ENCODE measurements at regions not wholly inside any gene's neighbourhood (a gene's known extent, or its start where the extent isn't known, plus 50 kb on each side); places are given as distances from the start of the nearest gene placed in this dataset.

GRCh38 chrX:3204606-3205005, 141.8 kb downstream of the MXRA5 start:
- Histone ChIP-seq H3K9me3 (ENCODE audit: control insufficient read depth in 4 of 4, low read length in 3 of 4) (peaks cover 0 to 2% (median 0%) of the 10 kb centered on the region in 4 donors), H3K27ac (ENCODE audit: low read depth in 1 of 2, low read length in 2 of 2) (no peak overlapping the region), H3K4me1 (ENCODE audit: control insufficient read depth in 4 of 4, insufficient read depth in 4 of 4, low read length in 3 of 4) (no peaks in the 10 kb centered on the region), H3K9ac (ENCODE audit: low read depth in 1 of 2, low read length in 2 of 2) (no peak overlapping the region), H3K27me3 (ENCODE audit: control insufficient read depth in 4 of 4, insufficient read depth in 4 of 4, low read length in 3 of 4) (no peaks in the 10 kb centered on the region), H3K4me3 (ENCODE audit: low read depth in 1 of 3, low read length in 3 of 3) (no peak overlapping the region), H3K36me3 (ENCODE audit: control insufficient read depth in 4 of 4, insufficient read depth in 3 of 4, low read depth in 1 of 4, low read length in 3 of 4) (no peaks in the 10 kb centered on the region)
- WGBS = 35% methylated on average over 5 of the region's 5 CpGs
- TF ChIP-seq RXRA (IDR thresholded peaks at IDR 0.05) (no peak), REST (IDR thresholded peaks at IDR 0.05) (no peak), EGR1 (IDR thresholded peaks at IDR 0.05; ENCODE audit: low read depth in 2 of 2) (no peak), GABPA (IDR thresholded peaks at IDR 0.05 in 1 of 2, conservative IDR thresholded peaks at IDR 0.05 in 1 of 2) (no peak), SP1 (IDR thresholded peaks at IDR 0.05) (no peak), FOXA2 (IDR thresholded peaks at IDR 0.05) (no peak), ZBTB33 (IDR thresholded peaks at IDR 0.05) (no peak), RAD21 (IDR thresholded peaks at IDR 0.05) (no peak), ATF3 (IDR thresholded peaks at IDR 0.05) (no peak), CTCF (IDR thresholded peaks at IDR 0.05; ENCODE audit: low read depth, low read length, missing input control) (no peak), HNF4G (IDR thresholded peaks at IDR 0.05) (no peak), YY1 (IDR thresholded peaks at IDR 0.05) (no peak), FOXA1 (IDR thresholded peaks at IDR 0.05) (no peak), MAX (IDR thresholded peaks at IDR 0.05) (no peak), HNF4A (conservative IDR thresholded peaks at IDR 0.05) (no peak)
- DNase-seq (ENCODE audit: low spot score) = no peak

- DNase-seq (ENCODE audit: low spot score) = no peak
- no peak overlapping the region for H3K9ac ChIP-seq (ENCODE audit: low read depth in 1 of 2, low read length in 2 of 2)
- peaks cover 0 to 11% (median 2%) of the 10 kb centered on the region in 4 donors for H3K9me3 ChIP-seq (ENCODE audit: control insufficient read depth in 4 of 4, low read length in 3 of 4)
- H3K4me1 ChIP-seq (ENCODE audit: control insufficient read depth in 4 of 4, insufficient read depth in 4 of 4, low read length in 3 of 4) = no peaks in the 10 kb centered on the region
- H3K36me3 ChIP-seq (ENCODE audit: control insufficient read depth in 4 of 4, insufficient read depth in 3 of 4, low read depth in 1 of 4, low read length in 3 of 4) = no peaks in the 10 kb centered on the region
- H3K4me3 ChIP-seq (ENCODE audit: low read depth in 1 of 3, low read length in 3 of 3) = no peak overlapping the region
- no peak overlapping the region for H3K27ac ChIP-seq (ENCODE audit: low read depth in 1 of 2, low read length in 2 of 2)
- H3K27me3 ChIP-seq (ENCODE audit: control insufficient read depth in 4 of 4, insufficient read depth in 4 of 4, low read length in 3 of 4) = peaks cover 0 to 2% (median 0%) of the 10 kb centered on the region in 4 donors
- WGBS = 23% methylated on average over 1 of the region's 1 CpG
- TF ChIP-seq YY1 (IDR thresholded peaks at IDR 0.05) (no peak), CTCF (IDR thresholded peaks at IDR 0.05; ENCODE audit: low read depth, low read length, missing input control) (no peak), ZBTB33 (IDR thresholded peaks at IDR 0.05) (no peak), HNF4A (conservative IDR thresholded peaks at IDR 0.05) (no peak), REST (IDR thresholded peaks at IDR 0.05) (no peak), FOXA2 (IDR thresholded peaks at IDR 0.05) (no peak), TAF1 (conservative IDR thresholded peaks at IDR 0.05) (no peak)
Measured at GRCh38 chrX:3195845-3196244, 150.6 kb downstream of the MXRA5 start.
